ENCODE measurements at regions not wholly inside any gene's neighbourhood (a gene's known extent, or its start where the extent isn't known, plus 50 kb on each side); places are given as distances from the start of the nearest gene placed in this dataset.

- TF ChIP-seq, protein P1, sequence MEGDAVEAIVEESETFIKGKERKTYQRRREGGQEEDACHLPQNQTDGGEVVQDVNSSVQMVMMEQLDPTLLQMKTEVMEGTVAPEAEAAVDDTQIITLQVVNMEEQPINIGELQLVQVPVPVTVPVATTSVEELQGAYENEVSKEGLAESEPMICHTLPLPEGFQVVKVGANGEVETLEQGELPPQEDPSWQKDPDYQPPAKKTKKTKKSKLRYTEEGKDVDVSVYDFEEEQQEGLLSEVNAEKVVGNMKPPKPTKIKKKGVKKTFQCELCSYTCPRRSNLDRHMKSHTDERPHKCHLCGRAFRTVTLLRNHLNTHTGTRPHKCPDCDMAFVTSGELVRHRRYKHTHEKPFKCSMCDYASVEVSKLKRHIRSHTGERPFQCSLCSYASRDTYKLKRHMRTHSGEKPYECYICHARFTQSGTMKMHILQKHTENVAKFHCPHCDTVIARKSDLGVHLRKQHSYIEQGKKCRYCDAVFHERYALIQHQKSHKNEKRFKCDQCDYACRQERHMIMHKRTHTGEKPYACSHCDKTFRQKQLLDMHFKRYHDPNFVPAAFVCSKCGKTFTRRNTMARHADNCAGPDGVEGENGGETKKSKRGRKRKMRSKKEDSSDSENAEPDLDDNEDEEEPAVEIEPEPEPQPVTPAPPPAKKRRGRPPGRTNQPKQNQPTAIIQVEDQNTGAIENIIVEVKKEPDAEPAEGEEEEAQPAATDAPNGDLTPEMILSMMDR (IDR thresholded peaks at IDR 0.05): no peak
- TF ChIP-seq EP300 (IDR thresholded peaks at IDR 0.05) (no peak), POLR2AphosphoS5 (IDR thresholded peaks at IDR 0.05) (no peak), POLR2A (IDR thresholded peaks at IDR 0.05) (no peak)
Measured at GRCh38 chr2:57728691-57729090, 317.9 kb upstream of the VRK2 start.
